ENCODE measurements at regions not wholly inside any gene's neighbourhood (a gene's known extent, or its start where the extent isn't known, plus 50 kb on each side); places are given as distances from the start of the nearest gene placed in this dataset.

DNA sequence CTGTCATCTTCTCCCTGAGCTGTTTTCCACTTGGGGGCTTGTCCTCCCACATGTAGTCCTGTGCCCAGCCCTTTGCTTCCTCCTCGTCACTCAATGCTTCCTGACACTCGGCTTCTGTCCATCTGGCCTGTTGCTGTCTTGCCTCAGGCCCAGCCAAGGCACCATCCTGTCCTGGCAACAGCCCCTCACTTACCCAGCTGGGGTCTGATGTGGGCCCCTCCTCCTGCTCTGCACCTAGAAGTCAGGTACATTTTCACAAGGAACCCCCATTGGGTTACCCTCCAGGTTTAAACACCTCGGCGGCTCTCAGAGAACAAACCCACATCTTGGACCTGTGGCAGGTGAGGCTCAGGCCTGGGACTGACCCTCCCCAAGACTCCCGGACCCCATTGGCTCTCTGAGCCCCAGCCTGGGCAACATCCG lies 784.8 kb downstream of the TBC1D22A start:
- Histone ChIP-seq H3K9me3 (ENCODE audit: control insufficient read depth in 1 of 2, low read length in 2 of 2) (no peaks in the 10 kb centered on the region), H3K4me3 (ENCODE audit: low read depth in 1 of 2, low read length in 2 of 2) (no peak overlapping the region), H3K9ac (ENCODE audit: low read depth in 1 of 2, low read length in 2 of 2) (no peak overlapping the region), H3K4me1 (ENCODE audit: control insufficient read depth in 1 of 2, insufficient read depth in 2 of 2, low read length in 2 of 2) (no peaks in the 10 kb centered on the region), H3K27me3 (ENCODE audit: control insufficient read depth in 1 of 2, insufficient read depth in 2 of 2, low read length in 2 of 2) (no peaks in the 10 kb centered on the region), H3K27ac (ENCODE audit: low read depth, low read length) (no peak overlapping the region), H3K36me3 (ENCODE audit: control insufficient read depth in 1 of 2, insufficient read depth in 2 of 2, low read length in 2 of 2) (no peaks in the 10 kb centered on the region)

DNA sequence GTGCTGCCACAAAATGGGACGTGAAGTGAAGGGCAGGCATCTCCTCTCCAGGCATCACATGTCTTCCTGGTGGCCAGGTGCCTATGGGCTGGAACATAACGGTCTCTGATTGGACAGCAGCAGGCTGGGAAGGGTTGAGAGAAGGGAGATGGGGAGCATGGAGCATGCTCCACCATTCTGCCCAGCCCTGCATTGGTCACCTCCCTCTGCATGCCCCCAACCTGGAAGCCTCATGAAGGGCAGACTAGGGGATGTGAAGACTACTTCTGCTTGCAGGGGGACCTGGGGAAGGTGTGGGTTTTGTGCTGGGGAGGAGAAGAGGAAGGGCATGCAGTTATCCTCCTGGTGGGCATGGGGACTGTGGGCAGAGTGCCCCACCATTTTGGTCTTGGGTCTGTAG lies 782.2 kb downstream of the TBC1D22A start:
- Histone ChIP-seq H3K36me3 (ENCODE audit: control insufficient read depth in 1 of 2, insufficient read depth in 2 of 2, low read length in 2 of 2) (no peaks in the 10 kb centered on the region), H3K27me3 (ENCODE audit: control insufficient read depth in 1 of 2, insufficient read depth in 2 of 2, low read length in 2 of 2) (no peaks in the 10 kb centered on the region), H3K4me1 (ENCODE audit: control insufficient read depth in 1 of 2, insufficient read depth in 2 of 2, low read length in 2 of 2) (no peaks in the 10 kb centered on the region), H3K4me3 (ENCODE audit: low read depth in 1 of 2, low read length in 2 of 2) (no peak overlapping the region), H3K9ac (ENCODE audit: low read depth in 1 of 2, low read length in 2 of 2) (no peak overlapping the region), H3K27ac (ENCODE audit: low read depth, low read length) (no peak overlapping the region), H3K9me3 (ENCODE audit: control insufficient read depth in 1 of 2, low read length in 2 of 2) (no peaks in the 10 kb centered on the region)

DNA sequence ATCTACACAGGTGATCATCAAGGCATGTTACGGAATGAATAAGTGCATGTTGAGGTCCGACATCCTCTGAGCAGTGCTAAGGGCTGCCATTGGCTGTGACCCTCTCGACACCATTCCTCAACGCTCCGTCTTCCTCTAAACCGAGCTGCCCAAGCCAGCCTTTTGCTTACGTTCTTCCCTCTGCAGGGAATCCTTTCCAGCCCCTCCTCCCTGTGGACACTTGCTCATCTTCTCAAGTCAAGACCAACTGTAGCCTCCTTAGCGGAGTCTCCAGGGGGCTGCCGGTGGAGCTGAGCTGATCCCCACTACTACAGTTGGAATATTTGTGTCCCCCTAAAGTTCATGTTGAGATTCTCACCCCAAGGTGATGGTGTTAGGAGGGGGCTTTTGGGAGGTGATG lies 781.0 kb downstream of the TBC1D22A start:
- Histone ChIP-seq H3K36me3 (ENCODE audit: control insufficient read depth in 1 of 2, insufficient read depth in 2 of 2, low read length in 2 of 2) (no peaks in the 10 kb centered on the region), H3K27ac (ENCODE audit: low read depth, low read length) (no peak overlapping the region), H3K9ac (ENCODE audit: low read depth in 1 of 2, low read length in 2 of 2) (no peak overlapping the region), H3K4me1 (ENCODE audit: control insufficient read depth in 1 of 2, insufficient read depth in 2 of 2, low read length in 2 of 2) (no peaks in the 10 kb centered on the region), H3K9me3 (ENCODE audit: control insufficient read depth in 1 of 2, low read length in 2 of 2) (no peaks in the 10 kb centered on the region), H3K4me3 (ENCODE audit: low read depth in 1 of 2, low read length in 2 of 2) (no peak overlapping the region), H3K27me3 (ENCODE audit: control insufficient read depth in 1 of 2, insufficient read depth in 2 of 2, low read length in 2 of 2) (no peaks in the 10 kb centered on the region)

DNA sequence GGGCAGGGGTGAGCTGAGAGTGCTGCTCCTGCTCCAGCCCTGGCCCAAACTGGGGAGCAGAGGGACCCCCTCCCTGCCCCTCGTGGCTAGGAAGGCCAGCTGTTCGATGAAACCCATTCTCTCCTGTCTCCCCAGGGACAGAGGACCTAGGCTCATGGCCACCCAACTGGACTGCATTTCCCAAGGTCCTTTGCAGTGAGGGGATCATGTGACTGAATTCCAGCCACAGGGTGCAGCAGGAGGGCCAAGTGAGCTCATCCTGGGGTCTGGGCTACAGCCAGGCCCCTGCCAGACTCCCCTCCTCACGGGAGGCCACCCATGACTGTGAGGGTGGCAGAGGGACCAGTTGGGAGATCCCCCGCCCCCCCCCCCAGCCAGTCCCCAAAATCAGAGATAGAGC lies 777.6 kb downstream of the TBC1D22A start:
- H3K36me3 ChIP-seq (ENCODE audit: control insufficient read depth in 1 of 2, insufficient read depth in 2 of 2, low read length in 2 of 2): no peaks in the 10 kb centered on the region
- no peaks in the 10 kb centered on the region for H3K4me1 ChIP-seq (ENCODE audit: control insufficient read depth in 1 of 2, insufficient read depth in 2 of 2, low read length in 2 of 2)

DNA sequence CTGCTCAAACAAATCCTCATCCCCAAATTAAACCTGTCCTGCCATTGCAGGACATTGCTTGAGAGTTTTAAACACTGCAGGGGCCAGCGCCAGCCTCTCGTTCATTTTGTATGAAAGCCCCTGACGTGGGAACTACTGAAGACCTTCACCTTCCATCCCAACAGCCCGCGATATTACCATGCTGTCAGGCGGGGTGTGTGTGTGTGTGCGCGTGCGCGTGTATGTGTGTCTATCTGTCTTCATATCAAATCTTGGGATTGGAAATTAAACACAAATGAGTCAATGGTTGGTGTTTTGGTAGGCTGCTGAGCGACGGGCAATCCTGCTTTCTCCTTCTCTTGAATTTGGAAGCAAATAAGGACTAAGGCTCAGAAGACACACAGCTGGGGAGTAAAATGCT lies 776.9 kb downstream of the TBC1D22A start:
- no peak overlapping the region for H3K4me3 ChIP-seq (ENCODE audit: low read depth in 1 of 2, low read length in 2 of 2)
- H3K27ac ChIP-seq (ENCODE audit: low read depth, low read length): no peak overlapping the region
- H3K36me3 ChIP-seq (ENCODE audit: control insufficient read depth in 1 of 2, insufficient read depth in 2 of 2, low read length in 2 of 2): no peaks in the 10 kb centered on the region
- H3K4me1 ChIP-seq (ENCODE audit: control insufficient read depth in 1 of 2, insufficient read depth in 2 of 2, low read length in 2 of 2): no peaks in the 10 kb centered on the region
- no peaks in the 10 kb centered on the region for H3K9me3 ChIP-seq (ENCODE audit: control insufficient read depth in 1 of 2, low read length in 2 of 2)
- H3K27me3 ChIP-seq (ENCODE audit: control insufficient read depth in 1 of 2, insufficient read depth in 2 of 2, low read length in 2 of 2): no peaks in the 10 kb centered on the region
- H3K9ac ChIP-seq (ENCODE audit: low read depth in 1 of 2, low read length in 2 of 2): no peak overlapping the region

More for the DNA sequence above, 777.6 kb downstream of the TBC1D22A start:
- Histone ChIP-seq H3K27me3 (ENCODE audit: control insufficient read depth in 1 of 2, insufficient read depth in 2 of 2, low read length in 2 of 2) (no peaks in the 10 kb centered on the region), H3K4me3 (ENCODE audit: low read depth in 1 of 2, low read length in 2 of 2) (no peak overlapping the region), H3K9ac (ENCODE audit: low read depth in 1 of 2, low read length in 2 of 2) (no peak overlapping the region), H3K27ac (ENCODE audit: low read depth, low read length) (no peak overlapping the region), H3K9me3 (ENCODE audit: control insufficient read depth in 1 of 2, low read length in 2 of 2) (no peaks in the 10 kb centered on the region)

DNA sequence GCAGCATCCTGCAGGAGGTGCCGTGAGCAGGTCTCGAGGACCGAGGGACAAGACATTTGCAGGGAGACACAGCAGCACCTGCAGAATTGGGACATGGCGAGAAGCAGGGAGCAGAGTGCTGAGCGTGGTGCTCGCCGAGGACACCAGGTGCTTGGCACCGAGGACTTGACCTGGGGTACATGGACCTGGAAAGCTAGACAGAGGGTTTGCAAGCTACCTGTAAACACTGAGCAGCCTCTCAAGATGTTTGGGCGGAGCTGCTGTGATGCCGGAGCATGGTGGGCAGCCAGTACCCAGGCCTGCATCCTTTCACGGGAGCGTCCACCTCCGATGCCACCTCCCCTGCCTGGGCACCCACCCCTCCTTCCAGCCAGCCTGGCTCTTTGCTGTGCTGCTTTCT lies 773.2 kb downstream of the TBC1D22A start:
- Histone ChIP-seq H3K27me3 (ENCODE audit: control insufficient read depth in 1 of 2, insufficient read depth in 2 of 2, low read length in 2 of 2) (no peaks in the 10 kb centered on the region), H3K4me3 (ENCODE audit: low read depth in 1 of 2, low read length in 2 of 2) (no peak overlapping the region), H3K27ac (ENCODE audit: low read depth, low read length) (no peak overlapping the region), H3K4me1 (ENCODE audit: control insufficient read depth in 1 of 2, insufficient read depth in 2 of 2, low read length in 2 of 2) (no peaks in the 10 kb centered on the region), H3K9me3 (ENCODE audit: control insufficient read depth in 1 of 2, low read length in 2 of 2) (no peaks in the 10 kb centered on the region), H3K36me3 (ENCODE audit: control insufficient read depth in 1 of 2, insufficient read depth in 2 of 2, low read length in 2 of 2) (no peaks in the 10 kb centered on the region), H3K9ac (ENCODE audit: low read depth in 1 of 2, low read length in 2 of 2) (no peak overlapping the region)

DNA sequence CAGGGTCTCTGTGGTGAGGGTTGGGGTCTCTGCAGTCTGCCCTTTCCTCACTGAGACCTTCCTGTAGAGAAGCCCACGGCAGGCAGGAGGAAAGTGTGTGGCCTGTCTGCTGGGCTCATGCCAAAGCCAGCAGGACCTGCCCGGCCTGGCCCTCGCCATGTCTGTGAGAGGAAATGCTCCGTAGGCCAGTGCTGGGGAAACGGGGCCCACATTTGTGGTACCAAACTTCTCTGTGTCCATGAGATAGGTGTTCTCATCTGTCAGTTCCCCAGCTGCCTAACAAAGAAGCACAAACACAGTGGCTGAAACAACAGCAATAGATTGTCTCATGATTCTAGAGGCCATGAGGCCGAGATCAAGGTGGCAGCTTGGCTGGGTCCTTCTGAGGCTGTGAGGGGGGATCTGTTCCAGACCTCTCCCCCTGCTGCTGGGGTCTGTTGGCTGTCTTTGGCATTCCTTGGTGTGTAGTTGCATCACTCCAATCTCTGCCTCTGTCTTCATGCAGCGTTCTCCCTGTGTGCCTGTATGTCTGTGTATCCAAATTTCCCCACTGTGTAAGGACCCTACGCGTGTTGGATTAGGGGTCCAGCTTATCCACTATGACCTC lies 772.5 kb downstream of the TBC1D22A start:
- Histone ChIP-seq H3K4me1 (ENCODE audit: control insufficient read depth in 1 of 2, insufficient read depth in 2 of 2, low read length in 2 of 2) (no peaks in the 10 kb centered on the region), H3K27ac (ENCODE audit: low read depth, low read length) (no peak overlapping the region), H3K9ac (ENCODE audit: low read depth in 1 of 2, low read length in 2 of 2) (no peak overlapping the region), H3K9me3 (ENCODE audit: control insufficient read depth in 1 of 2, low read length in 2 of 2) (no peaks in the 10 kb centered on the region), H3K36me3 (ENCODE audit: control insufficient read depth in 1 of 2, insufficient read depth in 2 of 2, low read length in 2 of 2) (no peaks in the 10 kb centered on the region), H3K27me3 (ENCODE audit: control insufficient read depth in 1 of 2, insufficient read depth in 2 of 2, low read length in 2 of 2) (no peaks in the 10 kb centered on the region), H3K4me3 (ENCODE audit: low read depth in 1 of 2, low read length in 2 of 2) (no peak overlapping the region)

DNA sequence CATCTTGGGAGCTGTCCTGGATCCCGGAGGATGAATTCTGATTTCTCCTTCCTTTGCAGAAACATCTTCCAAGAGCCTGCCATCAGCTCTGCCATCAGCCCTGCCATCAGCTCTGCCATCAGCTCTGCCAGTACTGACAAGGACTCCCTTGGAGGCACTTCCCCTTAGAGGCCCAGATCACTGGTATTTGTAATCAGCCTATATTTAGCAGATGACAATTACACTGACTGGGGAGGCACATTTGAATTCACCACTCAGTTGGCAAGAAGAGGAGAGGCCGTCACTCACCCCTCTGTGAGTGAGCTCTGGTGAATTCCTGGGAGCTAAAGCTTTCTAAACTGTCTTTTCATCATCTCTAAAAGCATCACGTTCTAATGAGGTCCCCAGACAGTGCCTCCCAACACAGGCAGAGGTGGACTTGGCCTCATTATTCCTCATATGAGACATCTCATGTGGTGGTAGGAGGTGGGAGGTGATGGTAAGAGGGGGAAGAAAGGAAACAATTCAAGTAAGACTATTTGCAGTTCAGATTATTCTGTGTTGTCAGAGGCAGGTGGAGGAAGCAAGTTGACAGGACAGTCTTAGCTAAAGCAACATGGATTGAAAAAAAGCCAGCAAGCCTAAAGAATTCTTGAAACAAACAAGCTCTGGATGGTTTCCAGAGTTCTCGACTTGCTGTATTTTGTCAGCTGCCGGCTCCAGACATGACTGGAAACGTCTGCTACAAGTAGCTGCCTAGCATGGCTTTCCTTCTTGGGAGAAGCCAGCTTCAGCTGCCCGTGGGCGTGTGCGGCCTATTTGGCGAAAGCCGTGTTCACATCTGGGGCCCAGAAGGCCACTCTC lies 771.7 kb downstream of the TBC1D22A start:
- Histone ChIP-seq H3K4me1 (ENCODE audit: control insufficient read depth in 1 of 2, insufficient read depth in 2 of 2, low read length in 2 of 2) (no peaks in the 10 kb centered on the region), H3K9ac (ENCODE audit: low read depth in 1 of 2, low read length in 2 of 2) (no peak overlapping the region), H3K36me3 (ENCODE audit: control insufficient read depth in 1 of 2, insufficient read depth in 2 of 2, low read length in 2 of 2) (no peaks in the 10 kb centered on the region), H3K27me3 (ENCODE audit: control insufficient read depth in 1 of 2, insufficient read depth in 2 of 2, low read length in 2 of 2) (no peaks in the 10 kb centered on the region), H3K27ac (ENCODE audit: low read depth, low read length) (no peak overlapping the region), H3K9me3 (ENCODE audit: control insufficient read depth in 1 of 2, low read length in 2 of 2) (no peaks in the 10 kb centered on the region), H3K4me3 (ENCODE audit: low read depth in 1 of 2, low read length in 2 of 2) (no peak overlapping the region)

DNA sequence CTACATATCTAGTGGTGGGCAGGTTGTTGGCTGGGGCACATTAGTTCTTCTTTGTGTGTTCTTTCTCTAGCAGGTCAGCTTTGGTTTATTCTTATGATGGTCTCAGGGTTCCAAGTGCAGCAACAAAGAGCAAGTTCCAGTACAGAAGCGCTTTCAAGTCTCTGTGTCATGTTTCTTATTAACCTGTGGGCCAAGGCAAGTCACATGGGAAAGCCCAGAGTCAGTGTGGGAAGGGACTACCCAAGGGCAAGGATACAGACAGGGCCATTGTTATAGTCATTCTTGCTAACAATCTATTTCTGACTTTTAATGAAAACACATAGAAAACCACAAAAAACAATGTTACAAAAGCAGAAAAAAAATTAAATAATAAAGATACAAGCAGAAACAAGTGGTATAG lies 754.6 kb downstream of the TBC1D22A start:
- Histone ChIP-seq H3K4me1 (ENCODE audit: control insufficient read depth in 1 of 2, insufficient read depth in 2 of 2, low read length in 2 of 2) (no peaks in the 10 kb centered on the region), H3K9me3 (ENCODE audit: control insufficient read depth in 1 of 2, low read length in 2 of 2) (no peaks in the 10 kb centered on the region), H3K36me3 (ENCODE audit: control insufficient read depth in 1 of 2, insufficient read depth in 2 of 2, low read length in 2 of 2) (no peaks in the 10 kb centered on the region), H3K27ac (ENCODE audit: low read depth, low read length) (no peak overlapping the region), H3K9ac (ENCODE audit: low read depth in 1 of 2, low read length in 2 of 2) (no peak overlapping the region), H3K27me3 (ENCODE audit: control insufficient read depth in 1 of 2, insufficient read depth in 2 of 2, low read length in 2 of 2) (no peaks in the 10 kb centered on the region), H3K4me3 (ENCODE audit: low read depth in 1 of 2, low read length in 2 of 2) (no peak overlapping the region)

DNA sequence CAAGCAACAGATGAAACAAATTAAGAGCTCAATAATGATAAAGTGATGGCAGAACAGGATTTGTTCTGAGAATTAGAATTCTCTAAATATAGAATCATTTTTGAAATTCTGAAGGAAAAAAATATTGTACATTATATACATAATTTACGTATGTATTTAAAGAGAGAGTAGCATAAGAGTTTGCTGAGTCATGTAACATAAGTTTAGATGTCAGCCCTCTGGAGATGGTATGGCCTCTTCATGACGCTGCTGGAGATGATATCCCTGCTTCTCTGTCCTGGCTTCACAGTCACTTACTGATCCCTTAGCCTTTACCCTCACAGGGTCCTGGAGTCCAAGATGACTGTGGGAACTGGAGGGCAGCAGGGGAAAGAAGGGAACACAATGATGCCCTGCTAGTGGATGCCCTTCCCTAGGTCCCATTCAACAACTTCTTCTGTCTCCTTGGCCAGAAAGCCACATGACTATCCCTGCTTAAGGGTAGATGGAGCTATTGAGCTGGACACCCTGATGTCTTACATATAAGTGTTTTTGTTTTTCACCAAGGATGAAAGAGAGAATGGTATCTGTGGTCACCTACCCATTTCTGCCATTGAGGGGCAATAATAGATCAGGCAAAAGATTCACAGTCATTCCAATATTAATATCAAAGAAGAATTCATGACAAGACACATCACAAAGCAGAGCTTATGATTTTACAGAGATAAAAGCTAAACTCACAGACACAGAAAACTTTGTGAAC lies 753.1 kb downstream of the TBC1D22A start:
- Histone ChIP-seq H3K4me1 (ENCODE audit: control insufficient read depth in 1 of 2, insufficient read depth in 2 of 2, low read length in 2 of 2) (no peaks in the 10 kb centered on the region), H3K27me3 (ENCODE audit: control insufficient read depth in 1 of 2, insufficient read depth in 2 of 2, low read length in 2 of 2) (no peaks in the 10 kb centered on the region), H3K9me3 (ENCODE audit: control insufficient read depth in 1 of 2, low read length in 2 of 2) (no peaks in the 10 kb centered on the region), H3K36me3 (ENCODE audit: control insufficient read depth in 1 of 2, insufficient read depth in 2 of 2, low read length in 2 of 2) (no peaks in the 10 kb centered on the region), H3K27ac (ENCODE audit: low read depth, low read length) (no peak overlapping the region), H3K4me3 (ENCODE audit: low read depth in 1 of 2, low read length in 2 of 2) (no peak overlapping the region), H3K9ac (ENCODE audit: low read depth in 1 of 2, low read length in 2 of 2) (no peak overlapping the region)

Measured in duodenal mucosa (tissue), 2 donors.